Mammary epithelial cell (primary cell): ENCODE measurements at regions not wholly inside any gene's neighbourhood (a gene's known extent, or its start where the extent isn't known, plus 50 kb on each side); places are given as distances from the start of the nearest gene placed in this dataset.

Experiments
- EZH2 ChIP-seq: IDR thresholded peaks from 2 replicates; pipeline ENCODE4 v1.6.1; 2012; ENCODE audit warnings: low read length, inconsistent platforms, borderline replicate concordance
- TF ChIP-seq, protein P1 (sequence below), 2 donors: IDR thresholded peaks in 1 of 2; conservative IDR thresholded peaks in 1 of 2; 2 replicates each; pipeline ENCODE4 v1.5.1; 2011 to 2012; ENCODE audit warnings: inconsistent platforms in 2 of 2, low read length in 2 of 2, mild to moderate bottlenecking in 2 of 2, control low read depth in 1 of 2, low read depth in 1 of 2; ENCODE audit not compliant: insufficient read depth in 1 of 2; ENCODE audit errors: extremely low read depth in 1 of 2

DNA sequence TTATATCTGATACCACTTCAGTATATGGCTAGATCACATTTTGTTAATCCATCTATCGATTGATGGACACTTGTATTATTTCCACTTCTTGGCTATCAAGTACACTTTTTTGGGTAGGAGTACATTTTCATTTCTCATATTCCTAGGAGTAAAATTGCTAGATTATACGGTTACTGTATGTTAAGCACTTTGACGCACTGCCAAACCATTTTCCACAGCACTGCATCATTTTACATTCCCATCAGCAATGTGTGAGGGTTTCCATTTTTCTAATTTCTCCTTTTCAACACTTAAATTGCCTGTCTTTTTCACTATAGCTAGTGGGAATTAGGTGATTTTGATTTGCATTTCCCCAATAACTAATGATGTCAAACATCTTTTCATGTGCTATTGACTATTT lies 179.3 kb upstream of the B3GAT1 start:
- no peak for TF ChIP-seq EZH2
- TF ChIP-seq, protein P1, sequence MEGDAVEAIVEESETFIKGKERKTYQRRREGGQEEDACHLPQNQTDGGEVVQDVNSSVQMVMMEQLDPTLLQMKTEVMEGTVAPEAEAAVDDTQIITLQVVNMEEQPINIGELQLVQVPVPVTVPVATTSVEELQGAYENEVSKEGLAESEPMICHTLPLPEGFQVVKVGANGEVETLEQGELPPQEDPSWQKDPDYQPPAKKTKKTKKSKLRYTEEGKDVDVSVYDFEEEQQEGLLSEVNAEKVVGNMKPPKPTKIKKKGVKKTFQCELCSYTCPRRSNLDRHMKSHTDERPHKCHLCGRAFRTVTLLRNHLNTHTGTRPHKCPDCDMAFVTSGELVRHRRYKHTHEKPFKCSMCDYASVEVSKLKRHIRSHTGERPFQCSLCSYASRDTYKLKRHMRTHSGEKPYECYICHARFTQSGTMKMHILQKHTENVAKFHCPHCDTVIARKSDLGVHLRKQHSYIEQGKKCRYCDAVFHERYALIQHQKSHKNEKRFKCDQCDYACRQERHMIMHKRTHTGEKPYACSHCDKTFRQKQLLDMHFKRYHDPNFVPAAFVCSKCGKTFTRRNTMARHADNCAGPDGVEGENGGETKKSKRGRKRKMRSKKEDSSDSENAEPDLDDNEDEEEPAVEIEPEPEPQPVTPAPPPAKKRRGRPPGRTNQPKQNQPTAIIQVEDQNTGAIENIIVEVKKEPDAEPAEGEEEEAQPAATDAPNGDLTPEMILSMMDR (conservative IDR thresholded peaks at IDR 0.05 in 1 of 2, IDR thresholded peaks at IDR 0.05 in 1 of 2; ENCODE audit: extremely low read depth in 1 of 2, insufficient read depth in 1 of 2, low read depth in 1 of 2, low read length in 2 of 2), result no peak
